HEK293 (cell line): ENCODE measurements at regions not wholly inside any gene's neighbourhood (a gene's known extent, or its start where the extent isn't known, plus 50 kb on each side); places are given as distances from the start of the nearest gene placed in this dataset.

Experiments
- ZNF112 ChIP-seq: fragments of 450-650 bp; formaldehyde crosslinking; IDR thresholded peaks from 2 replicates; pipeline ENCODE4 v1.5.0; 2017; ENCODE audit warnings: missing biosample characterization, missing genetic modification characterization
- ZSCAN16 ChIP-seq: fragments of 450-650 bp; formaldehyde crosslinking; IDR thresholded peaks from 2 replicates; pipeline ENCODE4 v1.5.1; 2016; ENCODE audit warnings: missing biosample characterization, missing genetic modification characterization
- TF ChIP-seq, protein P1 (sequence below): fragments of 450-650 bp; formaldehyde crosslinking; IDR thresholded peaks from 2 replicates; pipeline ENCODE4 v1.5.1; 2016; ENCODE audit warnings: missing biosample characterization, missing genetic modification characterization
- TF ChIP-seq, protein P2 (sequence below): fragments of 450-650 bp; formaldehyde crosslinking; IDR thresholded peaks from 2 replicates; pipeline ENCODE4 v1.5.1; 2016; ENCODE audit warnings: missing biosample characterization, missing genetic modification characterization

DNA sequence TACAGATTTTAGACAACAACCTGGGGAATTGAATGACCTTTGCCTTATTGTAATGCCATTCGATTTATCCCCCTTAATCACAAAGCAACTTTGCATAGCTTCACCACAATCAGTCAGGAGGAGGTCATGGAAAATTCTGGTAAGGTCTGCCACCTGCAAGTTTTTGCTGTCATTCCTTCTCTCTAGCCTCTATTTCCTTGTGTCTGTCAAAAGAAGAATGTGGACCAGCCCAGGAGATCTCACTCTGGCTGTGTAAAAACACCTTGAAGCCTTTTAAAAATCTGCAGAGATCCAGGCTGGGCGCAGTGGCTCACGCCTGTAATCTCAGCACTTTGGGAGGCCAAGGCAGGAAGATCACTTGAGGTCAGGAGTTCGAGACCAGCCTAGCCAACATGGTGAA lies 74.1 kb upstream of the BZW1 start:
- TF ChIP-seq ZSCAN16 (no peak), ZNF112 (tag by site-specific recombination) (no peak)
- TF ChIP-seq, protein P1, sequence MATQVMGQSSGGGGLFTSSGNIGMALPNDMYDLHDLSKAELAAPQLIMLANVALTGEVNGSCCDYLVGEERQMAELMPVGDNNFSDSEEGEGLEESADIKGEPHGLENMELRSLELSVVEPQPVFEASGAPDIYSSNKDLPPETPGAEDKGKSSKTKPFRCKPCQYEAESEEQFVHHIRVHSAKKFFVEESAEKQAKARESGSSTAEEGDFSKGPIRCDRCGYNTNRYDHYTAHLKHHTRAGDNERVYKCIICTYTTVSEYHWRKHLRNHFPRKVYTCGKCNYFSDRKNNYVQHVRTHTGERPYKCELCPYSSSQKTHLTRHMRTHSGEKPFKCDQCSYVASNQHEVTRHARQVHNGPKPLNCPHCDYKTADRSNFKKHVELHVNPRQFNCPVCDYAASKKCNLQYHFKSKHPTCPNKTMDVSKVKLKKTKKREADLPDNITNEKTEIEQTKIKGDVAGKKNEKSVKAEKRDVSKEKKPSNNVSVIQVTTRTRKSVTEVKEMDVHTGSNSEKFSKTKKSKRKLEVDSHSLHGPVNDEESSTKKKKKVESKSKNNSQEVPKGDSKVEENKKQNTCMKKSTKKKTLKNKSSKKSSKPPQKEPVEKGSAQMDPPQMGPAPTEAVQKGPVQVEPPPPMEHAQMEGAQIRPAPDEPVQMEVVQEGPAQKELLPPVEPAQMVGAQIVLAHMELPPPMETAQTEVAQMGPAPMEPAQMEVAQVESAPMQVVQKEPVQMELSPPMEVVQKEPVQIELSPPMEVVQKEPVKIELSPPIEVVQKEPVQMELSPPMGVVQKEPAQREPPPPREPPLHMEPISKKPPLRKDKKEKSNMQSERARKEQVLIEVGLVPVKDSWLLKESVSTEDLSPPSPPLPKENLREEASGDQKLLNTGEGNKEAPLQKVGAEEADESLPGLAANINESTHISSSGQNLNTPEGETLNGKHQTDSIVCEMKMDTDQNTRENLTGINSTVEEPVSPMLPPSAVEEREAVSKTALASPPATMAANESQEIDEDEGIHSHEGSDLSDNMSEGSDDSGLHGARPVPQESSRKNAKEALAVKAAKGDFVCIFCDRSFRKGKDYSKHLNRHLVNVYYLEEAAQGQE (tag by site-specific recombination), result no peak
- TF ChIP-seq, protein P2, sequence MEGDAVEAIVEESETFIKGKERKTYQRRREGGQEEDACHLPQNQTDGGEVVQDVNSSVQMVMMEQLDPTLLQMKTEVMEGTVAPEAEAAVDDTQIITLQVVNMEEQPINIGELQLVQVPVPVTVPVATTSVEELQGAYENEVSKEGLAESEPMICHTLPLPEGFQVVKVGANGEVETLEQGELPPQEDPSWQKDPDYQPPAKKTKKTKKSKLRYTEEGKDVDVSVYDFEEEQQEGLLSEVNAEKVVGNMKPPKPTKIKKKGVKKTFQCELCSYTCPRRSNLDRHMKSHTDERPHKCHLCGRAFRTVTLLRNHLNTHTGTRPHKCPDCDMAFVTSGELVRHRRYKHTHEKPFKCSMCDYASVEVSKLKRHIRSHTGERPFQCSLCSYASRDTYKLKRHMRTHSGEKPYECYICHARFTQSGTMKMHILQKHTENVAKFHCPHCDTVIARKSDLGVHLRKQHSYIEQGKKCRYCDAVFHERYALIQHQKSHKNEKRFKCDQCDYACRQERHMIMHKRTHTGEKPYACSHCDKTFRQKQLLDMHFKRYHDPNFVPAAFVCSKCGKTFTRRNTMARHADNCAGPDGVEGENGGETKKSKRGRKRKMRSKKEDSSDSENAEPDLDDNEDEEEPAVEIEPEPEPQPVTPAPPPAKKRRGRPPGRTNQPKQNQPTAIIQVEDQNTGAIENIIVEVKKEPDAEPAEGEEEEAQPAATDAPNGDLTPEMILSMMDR, result no peak
